ENCODE measurements at regions not wholly inside any gene's neighbourhood (a gene's known extent, or its start where the extent isn't known, plus 50 kb on each side); places are given as distances from the start of the nearest gene placed in this dataset.

DNA sequence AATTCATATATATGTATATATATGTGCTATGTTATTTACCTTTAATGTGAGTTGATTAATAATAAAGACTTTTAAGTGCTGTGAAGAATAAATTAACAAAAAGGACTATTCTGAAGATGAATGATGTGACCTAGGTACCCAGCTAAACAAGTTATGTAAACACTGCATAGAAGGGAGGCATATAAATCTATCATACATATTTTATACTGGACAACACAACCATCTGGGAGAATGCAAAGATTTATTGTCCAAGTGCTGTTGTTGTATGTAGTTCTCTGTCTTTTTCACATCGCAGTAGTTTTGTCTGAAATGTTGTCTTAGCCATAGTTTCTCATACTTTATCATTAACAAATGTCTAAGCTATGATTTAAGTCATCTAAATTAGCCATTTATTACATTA is 337.6 kb downstream of the PCDH18 start:
- DNase-seq: no peak

- no peak for DNase-seq
Measured at GRCh38 chr4:137193564-137193963, 338.7 kb downstream of the PCDH18 start.

DNA sequence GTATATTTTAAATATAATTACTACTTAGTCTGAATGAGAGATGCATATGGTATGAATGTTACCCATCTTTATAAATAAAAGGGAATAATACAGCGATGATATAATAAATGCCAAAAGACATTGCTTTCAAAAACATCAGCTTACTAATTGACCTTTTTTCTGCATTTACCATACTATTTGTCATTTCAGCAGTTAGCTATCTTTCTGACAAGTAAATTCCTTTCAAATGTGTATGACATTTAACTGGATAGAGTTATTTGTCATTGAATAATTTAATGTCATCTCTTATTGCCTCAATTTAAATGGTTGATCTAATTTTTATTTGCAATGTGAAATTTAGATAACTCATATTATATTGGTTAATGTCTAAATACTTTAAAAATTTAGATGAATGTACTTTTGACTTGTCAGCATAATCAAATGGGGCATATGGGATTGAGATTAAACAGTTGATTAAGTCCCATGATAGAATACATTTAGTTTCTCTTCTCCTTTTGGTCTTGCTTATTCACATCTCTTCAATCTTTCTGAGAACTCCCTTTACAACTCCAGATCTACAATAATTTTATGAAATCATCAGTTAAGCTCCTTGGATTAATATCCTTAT is 350.9 kb downstream of the PCDH18 start:
- DNase-seq: no peak

DNA sequence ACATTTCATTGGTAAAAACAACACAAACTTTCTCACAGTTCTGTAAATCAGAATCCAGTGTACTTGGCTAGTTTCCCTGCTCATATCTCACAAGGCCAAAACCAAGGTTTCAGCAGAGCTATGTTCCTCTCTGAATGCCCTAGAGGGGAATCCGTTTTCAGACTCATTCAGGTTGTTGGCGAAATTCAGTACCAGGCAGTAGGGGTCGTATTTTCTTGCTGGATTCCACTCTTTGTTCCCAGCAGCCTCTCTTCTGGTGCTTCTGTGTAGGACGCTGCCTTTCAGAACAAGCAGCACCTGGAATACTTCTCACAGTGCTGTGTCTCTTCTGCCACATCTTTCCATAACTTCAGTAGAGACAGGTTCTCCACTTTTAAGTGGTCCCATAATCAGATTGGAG is 351.9 kb downstream of the PCDH18 start:
- no peak for DNase-seq

GRCh38 chr4:137156807-137157206 is 375.5 kb downstream of the PCDH18 start:
- DNase-seq: no peak

GRCh38 chr4:137156054-137156453 is 376.2 kb downstream of the PCDH18 start:
- DNase-seq: no peak

GRCh38 chr4:137131201-137131600 is 401.1 kb downstream of the PCDH18 start:
- no peak for DNase-seq

GRCh38 chr4:137129845-137130244 is 402.4 kb downstream of the PCDH18 start:
- DNase-seq: no peak

GRCh38 chr4:137129441-137129840 is 402.9 kb downstream of the PCDH18 start:
- DNase-seq: no peak

- no peak for DNase-seq
Measured at GRCh38 chr4:137125011-137125410, 407.3 kb downstream of the PCDH18 start.

DNA sequence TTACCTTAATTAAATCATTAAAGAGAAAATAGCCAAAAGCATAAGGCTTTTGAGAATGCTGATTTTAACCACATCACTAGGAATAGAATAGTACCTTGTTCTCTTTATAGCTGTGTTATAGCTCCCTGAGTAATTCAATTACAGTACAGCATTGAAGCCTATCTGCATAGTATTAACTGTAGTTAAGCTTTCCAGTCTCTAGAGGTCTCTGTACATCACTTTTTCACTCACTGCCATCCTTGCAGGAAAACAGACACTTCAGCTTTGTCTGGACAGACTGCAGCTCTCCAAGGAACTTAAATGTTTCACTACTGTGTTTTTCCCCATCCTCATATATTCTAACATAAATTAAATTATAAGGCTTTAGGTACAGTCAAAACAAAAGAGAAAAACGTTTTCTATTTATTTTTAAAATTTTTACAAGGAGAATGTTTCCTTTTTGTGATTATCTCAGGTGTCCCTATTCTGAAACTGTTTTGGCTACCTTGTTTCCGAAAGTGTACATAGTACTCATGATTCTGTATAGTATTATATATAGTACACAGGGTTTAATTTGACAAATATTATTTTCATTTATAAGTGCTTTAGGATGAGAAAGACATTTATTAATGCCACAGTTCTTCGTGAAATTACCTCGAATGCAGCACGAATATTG is 407.9 kb downstream of the PCDH18 start:
- peak; percentile 64 for DNase-seq

- no peak for DNase-seq
Measured at GRCh38 chr4:137122876-137123275, 409.4 kb downstream of the PCDH18 start.

GRCh38 chr4:137116144-137116543 is 416.1 kb downstream of the PCDH18 start:
- DNase-seq: no peak

DNA sequence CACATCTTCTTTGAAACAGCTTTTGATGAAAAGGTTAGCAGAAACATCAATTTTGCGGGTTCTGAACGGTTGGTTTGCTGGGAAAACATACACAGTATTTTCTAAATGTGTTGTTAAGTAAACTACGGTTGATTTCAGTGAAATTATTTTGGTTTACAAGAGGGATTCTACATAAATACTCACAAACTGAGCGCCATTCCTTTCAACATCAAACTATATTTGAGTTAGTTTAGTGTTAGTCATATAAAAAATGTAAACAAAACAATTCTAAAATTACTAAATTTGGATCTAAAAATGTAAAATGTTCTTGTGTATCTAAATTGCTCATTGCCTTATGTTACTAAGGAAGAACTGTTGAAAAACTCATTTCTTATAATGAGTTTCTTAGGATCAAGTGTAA is 425.6 kb downstream of the PCDH18 start:
- DNase-seq: no peak

DNA sequence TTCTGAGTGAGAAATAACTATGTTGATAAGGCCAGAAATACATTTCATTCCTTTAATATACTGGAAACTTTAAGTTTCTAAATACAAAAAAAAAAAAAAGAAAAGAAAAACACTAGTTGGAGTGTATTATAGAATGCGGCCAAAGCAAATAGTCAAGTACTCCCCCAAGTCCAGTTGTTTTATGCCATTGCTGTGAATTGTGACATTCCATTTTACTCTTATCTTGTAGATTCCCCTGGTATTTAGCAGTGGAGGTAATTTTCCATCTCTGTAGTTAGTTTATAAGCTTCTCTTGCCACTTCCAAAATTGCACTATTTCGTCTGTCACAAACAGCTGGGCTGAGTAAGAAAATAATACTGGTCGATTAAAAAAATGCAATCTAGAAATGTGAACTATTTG is 426.0 kb downstream of the PCDH18 start:
- DNase-seq: no peak

DNA sequence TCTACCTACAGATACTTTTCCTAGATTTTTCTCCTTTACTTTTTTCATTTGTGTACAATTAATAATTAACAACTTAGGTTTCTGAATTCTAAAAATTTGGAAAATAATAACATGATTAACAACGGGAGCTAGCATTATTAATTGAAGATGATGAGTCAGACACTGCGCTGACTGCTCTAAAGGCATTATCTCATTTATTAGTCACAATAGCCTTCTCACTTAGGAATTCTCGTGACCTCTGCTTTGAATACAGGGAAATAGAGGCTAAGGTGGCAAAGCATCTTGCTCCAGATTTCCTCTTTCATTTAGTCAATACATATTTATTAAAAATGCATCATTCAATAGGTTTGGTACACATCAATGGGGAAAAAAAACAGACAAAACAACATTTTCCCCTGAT is 441.3 kb downstream of the PCDH18 start:
- DNase-seq: no peak

GRCh38 chr4:137083571-137084135 is 448.6 kb downstream of the PCDH18 start:
- DNase-seq: no peak

DNA sequence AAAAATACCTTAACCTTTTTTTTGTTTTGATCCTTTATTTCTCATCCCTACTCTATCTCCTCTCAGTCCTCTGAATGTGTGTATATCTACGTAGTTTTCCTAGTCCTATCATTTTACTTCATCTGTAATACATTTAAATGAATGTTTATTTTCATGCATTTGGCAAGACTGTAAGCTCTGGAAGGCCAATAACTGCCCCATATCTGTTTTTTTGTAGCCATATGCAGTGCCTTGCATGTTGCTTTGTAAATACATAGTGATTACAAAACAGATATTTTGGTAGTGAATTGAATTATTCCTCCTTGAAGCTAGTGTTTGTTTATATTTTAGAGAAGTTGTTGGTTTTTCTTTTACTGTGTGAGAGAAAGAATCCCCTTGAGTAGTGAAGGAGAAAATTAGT is 450.2 kb downstream of the PCDH18 start:
- no peak for DNase-seq

GRCh38 chr4:137076908-137077307 is 455.4 kb downstream of the PCDH18 start:
- no peak for DNase-seq

GRCh38 chr4:137075586-137075985 is 456.7 kb downstream of the PCDH18 start:
- DNase-seq: no peak

GRCh38 chr4:137070614-137071013 is 461.7 kb downstream of the PCDH18 start:
- no peak for DNase-seq

GRCh38 chr4:137069473-137069872 is 462.8 kb downstream of the PCDH18 start:
- no peak for DNase-seq

GRCh38 chr4:137067735-137068134 is 464.6 kb downstream of the PCDH18 start:
- no peak for DNase-seq

GRCh38 chr4:137065311-137065710 is 467.0 kb downstream of the PCDH18 start:
- no peak for DNase-seq

- no peak for DNase-seq
Measured at GRCh38 chr4:137063961-137064360, 468.3 kb downstream of the PCDH18 start.
